ENCODE measurements at regions not wholly inside any gene's neighbourhood (a gene's known extent, or its start where the extent isn't known, plus 50 kb on each side); places are given as distances from the start of the nearest gene placed in this dataset.

- TF ChIP-seq DPF2 (IDR thresholded peaks at IDR 0.05) (no peak), USF1 (CRISPR knock-in tag; IDR thresholded peaks at IDR 0.05) (no peak), ZNF395 (CRISPR knock-in tag; IDR thresholded peaks at IDR 0.05) (no peak), SETDB1 (IDR thresholded peaks at IDR 0.05; ENCODE audit: low read length) (no peak), ATF3 (IDR thresholded peaks at IDR 0.05) (no peak), ATF3 (CRISPR knock-in tag; conservative IDR thresholded peaks at IDR 0.05) (no peak), EP300 (IDR thresholded peaks at IDR 0.05; ENCODE audit: low read length) (no peak)
Measured at GRCh38 chr2:80947601-80948130, 643.1 kb upstream of the LRRTM1 start.
